G401.6 (cell line): ENCODE measurements at regions not wholly inside any gene's neighbourhood (a gene's known extent, or its start where the extent isn't known, plus 50 kb on each side); places are given as distances from the start of the nearest gene placed in this dataset.

ENCODE experiments used
- FAIRE-seq: peaks from 2 replicates; lab custom pipeline; 2012; peaks lifted over from hg19 to GRCh38; lab: Jason Lieb, UNC

DNA sequence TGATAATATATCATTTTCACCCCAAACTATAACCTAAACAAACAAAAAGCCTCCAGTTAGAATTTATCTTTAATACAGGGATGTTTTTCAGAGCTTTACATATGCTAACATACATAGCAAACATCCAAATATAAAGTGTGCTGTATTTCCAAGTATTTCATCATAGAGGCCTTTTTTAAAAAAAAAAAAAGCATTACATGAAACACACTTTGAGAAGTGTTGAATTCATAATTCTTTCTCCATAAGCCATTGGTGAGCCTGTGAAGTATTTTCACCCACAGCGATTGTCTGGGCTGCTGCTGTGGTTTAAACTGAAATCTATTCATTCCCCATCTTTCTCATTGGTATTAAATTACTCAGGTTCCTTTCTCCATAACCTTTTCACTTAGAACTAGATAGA is 503.4 kb upstream of the CDH8 start:
- no peak for FAIRE-seq

GRCh38 chr16:62530426-62530825 is 494.2 kb upstream of the CDH8 start:
- no peak for FAIRE-seq

- no peak for FAIRE-seq
These were observed 479.8 kb upstream of the CDH8 start for GRCh38 chr16:62516001-62516400.

DNA sequence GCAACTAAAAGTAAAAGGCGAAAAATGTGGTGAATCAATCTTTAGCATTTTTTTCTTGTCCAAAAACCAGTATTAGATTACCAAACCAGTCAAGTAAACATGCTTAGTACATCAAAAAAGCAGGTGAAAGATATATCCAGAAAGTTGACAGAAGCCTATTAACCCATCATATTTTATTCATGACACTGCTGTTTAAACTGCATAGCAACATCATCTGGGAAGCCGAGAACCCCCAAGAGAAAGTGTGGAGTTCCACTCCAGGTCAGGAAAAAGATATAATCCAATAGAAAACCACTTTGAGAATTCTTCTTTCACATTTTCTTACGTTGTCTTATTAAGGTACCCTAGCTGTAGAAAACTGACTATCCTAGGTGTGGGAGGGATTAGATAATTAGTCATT is 466.8 kb upstream of the CDH8 start:
- FAIRE-seq: no peak

- FAIRE-seq: no peak
These were observed 442.7 kb upstream of the CDH8 start for GRCh38 chr16:62478903-62479458.

DNA sequence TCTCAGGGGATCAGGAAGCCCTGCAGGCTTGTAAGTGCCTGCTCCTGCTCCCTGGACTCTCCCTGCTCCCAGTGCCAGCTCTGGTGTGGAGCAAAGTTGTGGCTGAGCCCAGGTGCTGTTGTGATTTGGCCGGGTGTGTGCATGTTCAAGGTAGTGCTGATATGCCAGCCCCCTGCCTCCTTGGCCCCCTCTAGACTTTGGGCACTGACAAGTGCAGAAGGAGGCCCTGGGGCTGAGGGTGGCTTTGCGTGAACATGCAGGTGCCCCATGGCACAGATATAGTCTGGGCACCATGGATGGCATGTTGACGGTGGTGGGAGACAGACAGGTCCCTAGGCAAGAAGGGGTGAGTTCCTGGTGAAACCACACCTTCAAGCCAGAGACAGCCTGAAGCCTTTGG is 441.6 kb upstream of the CDH8 start:
- FAIRE-seq: no peak

GRCh38 chr16:62475573-62475972 is 439.3 kb upstream of the CDH8 start:
- no peak for FAIRE-seq

GRCh38 chr16:62462971-62463370 is 426.7 kb upstream of the CDH8 start:
- no peak for FAIRE-seq

DNA sequence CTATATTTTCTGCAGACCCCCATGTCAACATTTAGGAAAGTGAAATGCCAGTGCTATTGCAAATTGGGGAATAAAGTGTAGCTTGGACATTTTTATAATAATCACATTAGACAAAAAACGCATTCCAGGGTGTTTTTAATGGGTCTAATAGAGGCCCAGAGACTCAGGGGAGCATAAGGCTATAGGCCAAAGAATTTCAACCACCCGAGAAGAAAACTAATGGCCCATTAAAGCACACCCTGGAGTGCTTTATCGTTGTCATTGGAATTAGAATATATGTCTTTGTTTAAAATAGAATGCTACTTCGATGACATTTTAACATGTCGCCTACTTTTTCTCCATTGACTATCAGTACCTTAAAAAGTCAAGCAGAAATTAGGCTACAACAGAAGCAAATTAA is 414.1 kb upstream of the CDH8 start:
- FAIRE-seq: no peak

DNA sequence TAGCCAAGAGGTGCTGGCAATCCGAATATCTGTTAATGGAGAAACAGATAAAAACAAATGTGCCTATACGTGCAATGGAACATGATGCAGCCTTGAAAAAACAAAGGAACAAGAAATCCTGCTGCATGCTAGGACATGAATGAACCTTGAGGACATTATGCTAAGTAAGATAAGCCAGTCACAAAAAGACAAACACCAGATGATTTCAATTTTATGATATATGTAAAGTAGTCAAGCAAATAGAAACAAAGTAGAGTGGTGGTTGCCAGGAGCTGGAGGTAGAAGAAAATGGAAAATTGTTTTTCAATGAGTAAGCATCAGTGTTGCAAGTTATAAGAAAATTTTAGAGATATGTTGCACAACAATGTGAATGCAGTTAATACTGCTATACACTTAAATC is 409.7 kb upstream of the CDH8 start:
- no peak for FAIRE-seq

DNA sequence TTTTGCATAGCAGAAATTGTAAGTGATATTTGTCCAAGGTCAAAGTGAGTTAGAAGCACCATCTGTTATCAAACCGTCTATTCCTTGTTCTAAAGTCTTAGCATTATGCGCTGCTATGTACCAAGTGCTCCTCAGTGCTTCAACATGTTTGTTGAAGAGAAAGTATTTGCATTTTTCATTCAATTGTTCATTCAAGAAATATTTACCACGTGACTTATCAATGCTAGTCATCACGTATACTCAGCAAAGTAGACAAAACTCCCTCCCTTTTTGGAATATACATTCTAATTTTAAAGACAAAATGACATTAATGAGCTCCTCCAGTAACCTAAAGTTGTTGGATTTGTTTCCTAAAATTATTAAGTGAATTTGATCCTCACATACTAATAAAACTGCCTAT is 388.0 kb upstream of the CDH8 start:
- no peak for FAIRE-seq

GRCh38 chr16:62408760-62409159 is 372.5 kb upstream of the CDH8 start:
- no peak for FAIRE-seq

DNA sequence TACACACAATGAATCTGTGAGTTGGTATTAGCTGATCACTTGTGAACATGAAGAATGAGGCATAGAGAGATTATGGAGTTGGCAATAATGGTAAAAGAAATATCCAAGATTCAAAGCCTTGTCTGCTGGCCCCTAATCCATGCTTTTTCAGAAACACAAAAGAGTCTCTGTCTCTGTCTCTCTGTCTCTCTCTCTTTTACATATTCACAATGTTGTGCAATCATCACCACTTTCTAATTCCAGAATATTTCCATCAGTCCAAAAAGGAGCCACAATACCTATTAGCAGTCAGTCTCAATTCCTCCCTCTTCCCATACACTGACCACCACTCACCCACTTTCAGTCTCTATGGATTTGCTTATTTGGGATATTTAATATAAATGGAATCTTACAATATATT is 370.1 kb upstream of the CDH8 start:
- FAIRE-seq: no peak

GRCh38 chr16:62404842-62405611 is 368.8 kb upstream of the CDH8 start:
- no peak for FAIRE-seq

DNA sequence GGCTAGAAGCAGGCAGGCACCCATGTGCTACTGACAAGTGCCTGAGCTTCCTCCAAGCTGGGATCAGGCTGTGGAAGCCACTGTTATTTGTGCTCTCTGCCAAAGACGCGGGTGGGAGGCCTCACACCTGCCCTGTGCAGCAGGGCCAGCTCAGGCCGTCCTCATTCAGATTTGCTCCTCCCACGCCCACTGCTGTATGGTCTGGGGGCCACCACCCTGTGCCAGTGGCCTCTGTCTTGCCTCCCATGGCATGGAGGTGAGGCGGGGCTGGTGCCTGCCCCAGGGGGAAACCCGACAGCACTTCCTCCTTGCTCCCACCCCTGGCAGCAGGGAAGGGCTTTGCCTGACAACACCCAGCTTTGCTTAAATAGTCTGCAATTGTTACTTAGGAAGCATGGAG is 356.5 kb upstream of the CDH8 start:
- no peak for FAIRE-seq

DNA sequence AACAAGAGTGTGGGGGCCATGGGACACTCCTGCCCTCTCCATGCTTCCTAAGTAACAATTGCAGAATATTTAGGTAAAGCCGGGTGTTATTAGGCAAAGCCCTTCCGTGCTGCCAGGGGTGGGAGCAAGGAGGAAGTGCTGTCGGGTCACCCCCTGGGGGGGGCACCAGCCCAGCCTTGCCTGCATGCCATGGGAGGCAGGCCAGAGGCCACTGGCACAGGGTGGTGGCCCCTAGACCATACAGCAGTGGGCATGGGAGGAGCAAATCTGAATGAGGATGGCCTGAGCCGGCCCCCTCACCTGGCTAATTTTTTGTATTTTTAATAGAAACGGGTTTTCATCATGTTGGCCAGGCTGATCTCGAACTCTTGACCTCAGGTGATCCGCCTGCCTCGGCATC is 355.7 kb upstream of the CDH8 start:
- no peak for FAIRE-seq

- FAIRE-seq: no peak
These were observed 354.9 kb upstream of the CDH8 start for GRCh38 chr16:62391134-62391533.

DNA sequence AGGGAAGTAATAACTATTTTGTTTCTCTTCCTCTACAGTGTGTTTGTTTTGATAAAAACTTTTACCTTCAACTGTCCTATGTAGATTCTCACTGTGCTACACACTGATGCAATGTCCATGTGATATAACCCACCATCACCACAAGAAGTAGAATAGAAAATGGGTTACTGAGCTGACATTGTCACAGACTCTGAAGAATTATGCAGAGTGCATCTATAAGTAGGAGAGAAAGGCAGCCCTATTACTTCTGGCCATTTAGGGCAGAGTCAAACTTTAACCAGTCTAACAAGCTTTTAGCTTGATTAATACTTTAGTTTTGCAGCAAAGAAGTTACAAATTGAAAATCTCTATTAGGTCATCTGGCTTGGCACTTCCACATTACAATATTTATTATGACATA is 354.0 kb upstream of the CDH8 start:
- FAIRE-seq: no peak

DNA sequence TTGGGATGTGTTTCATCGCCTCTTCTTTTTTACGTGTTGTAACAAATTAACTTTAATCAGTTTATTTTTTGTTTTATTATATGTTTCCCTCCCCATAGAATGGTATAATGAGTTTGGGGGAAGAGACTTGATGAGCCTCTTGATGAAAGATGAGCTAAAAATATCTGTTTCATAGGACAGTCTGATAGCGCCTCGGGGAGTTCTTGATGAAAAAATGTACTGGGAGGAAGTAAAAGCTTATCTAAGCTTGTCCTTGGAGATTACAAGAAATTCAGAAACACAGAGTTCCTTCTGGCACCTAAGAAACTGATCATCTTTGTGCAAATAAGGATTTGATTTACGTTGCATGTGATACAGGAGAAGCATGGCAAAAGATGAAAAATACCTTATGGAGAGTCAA is 350.2 kb upstream of the CDH8 start:
- FAIRE-seq: no peak

DNA sequence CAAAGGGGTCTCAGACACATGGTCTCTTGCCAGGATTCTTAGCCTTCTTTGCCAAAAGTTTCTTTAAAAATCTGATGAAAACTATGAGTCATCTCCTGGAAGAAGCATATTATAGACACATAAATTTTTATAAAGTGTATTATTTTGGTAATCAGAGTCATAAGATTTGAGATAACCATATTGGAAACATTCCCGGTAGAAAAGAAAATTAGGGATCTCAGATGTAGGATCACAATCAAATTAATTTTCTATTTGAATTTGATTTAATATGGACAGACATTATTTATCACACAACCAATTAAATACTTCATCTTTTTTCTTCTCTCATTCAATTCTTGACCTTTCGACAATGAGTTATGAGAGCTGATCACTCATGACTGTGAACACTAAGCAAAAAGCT is 347.7 kb upstream of the CDH8 start:
- no peak for FAIRE-seq

- no peak for FAIRE-seq
These were observed 334.2 kb upstream of the CDH8 start for GRCh38 chr16:62370445-62370844.

- FAIRE-seq: no peak
These were observed 327.3 kb upstream of the CDH8 start for GRCh38 chr16:62363501-62363900.

GRCh38 chr16:62353355-62353754 is 317.1 kb upstream of the CDH8 start:
- no peak for FAIRE-seq

GRCh38 chr16:62342216-62342615 is 306.0 kb upstream of the CDH8 start:
- no peak for FAIRE-seq

GRCh38 chr16:62335356-62335755 is 299.1 kb upstream of the CDH8 start:
- no peak for FAIRE-seq
